Ishikawa (cell line): ENCODE measurements at regions not wholly inside any gene's neighbourhood (a gene's known extent, or its start where the extent isn't known, plus 50 kb on each side); places are given as distances from the start of the nearest gene placed in this dataset.

Experiments used
- CEBPB ChIP-seq: IDR thresholded peaks from 2 replicates; pipeline ENCODE4 v1.6.1; 2012
- CREB1 ChIP-seq: IDR thresholded peaks from 2 replicates; pipeline ENCODE4 v1.6.1; 2012; ENCODE audit warnings: low read depth
- EGR1 ChIP-seq: IDR thresholded peaks from 2 replicates; pipeline ENCODE4 v1.6.1; 2012
- EP300 ChIP-seq: IDR thresholded peaks from 2 replicates; pipeline ENCODE4 v1.6.1; 2012; ENCODE audit warnings: borderline replicate concordance
- FOXM1 ChIP-seq: IDR thresholded peaks from 2 replicates; pipeline ENCODE4 v1.6.1; 2012; ENCODE audit warnings: low read depth, borderline replicate concordance
- NFIC ChIP-seq: IDR thresholded peaks from 2 replicates; pipeline ENCODE4 v1.6.1; 2012
- RAD21 ChIP-seq: IDR thresholded peaks from 2 replicates; pipeline ENCODE4 v1.6.1; 2012; ENCODE audit warnings: low read depth
- REST ChIP-seq: IDR thresholded peaks from 2 replicates; pipeline ENCODE4 v1.6.1; 2012; ENCODE audit warnings: low read depth, mild to moderate bottlenecking
- TAF1 ChIP-seq: IDR thresholded peaks from 2 replicates; pipeline ENCODE4 v1.6.1; 2012; ENCODE audit warnings: low read depth, mild to moderate bottlenecking
- TCF12 ChIP-seq: IDR thresholded peaks from 2 replicates; pipeline ENCODE4 v1.6.1; 2012; ENCODE audit warnings: low read depth
- TEAD4 ChIP-seq: IDR thresholded peaks from 2 replicates; pipeline ENCODE4 v1.6.1; 2012
- YY1 ChIP-seq: IDR thresholded peaks from 2 replicates; pipeline ENCODE4 v1.6.1; 2012; ENCODE audit warnings: low read depth
- ZBTB7A ChIP-seq: IDR thresholded peaks from 2 replicates; pipeline ENCODE4 v1.6.1; 2012; ENCODE audit warnings: low read depth
- TF ChIP-seq, protein P1 (sequence below): IDR thresholded peaks from 2 replicates; pipeline ENCODE4 v1.6.1; 2012
- TF ChIP-seq, protein P2 (sequence below): IDR thresholded peaks from 2 replicates; pipeline ENCODE4 v1.6.1; 2012

GRCh38 chr4:12692815-12693214, 791.3 kb downstream of the RAB28 start:
- TF ChIP-seq, protein P1, sequence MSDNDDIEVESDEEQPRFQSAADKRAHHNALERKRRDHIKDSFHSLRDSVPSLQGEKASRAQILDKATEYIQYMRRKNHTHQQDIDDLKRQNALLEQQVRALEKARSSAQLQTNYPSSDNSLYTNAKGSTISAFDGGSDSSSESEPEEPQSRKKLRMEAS, result no peak
- TF ChIP-seq FOXM1 (no peak), REST (no peak), EGR1 (no peak), TAF1 (no peak), RAD21 (no peak)

GRCh38 chr4:12691168-12691567, 793.0 kb downstream of the RAB28 start:
- TF ChIP-seq EP300 (no peak), TEAD4 (no peak), CEBPB (no peak), YY1 (no peak)

- TF ChIP-seq CREB1 (no peak), TAF1 (no peak), ZBTB7A (no peak), CEBPB (no peak), FOXM1 (no peak), REST (no peak), EP300 (no peak), YY1 (no peak), TCF12 (no peak), TEAD4 (no peak), NFIC (no peak), RAD21 (no peak), EGR1 (no peak)
- TF ChIP-seq, protein P2, sequence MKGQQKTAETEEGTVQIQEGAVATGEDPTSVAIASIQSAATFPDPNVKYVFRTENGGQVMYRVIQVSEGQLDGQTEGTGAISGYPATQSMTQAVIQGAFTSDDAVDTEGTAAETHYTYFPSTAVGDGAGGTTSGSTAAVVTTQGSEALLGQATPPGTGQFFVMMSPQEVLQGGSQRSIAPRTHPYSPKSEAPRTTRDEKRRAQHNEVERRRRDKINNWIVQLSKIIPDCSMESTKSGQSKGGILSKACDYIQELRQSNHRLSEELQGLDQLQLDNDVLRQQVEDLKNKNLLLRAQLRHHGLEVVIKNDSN, result no peak
- TF ChIP-seq, protein P1, result no peak
Measured at GRCh38 chr4:12689457-12689856, 794.7 kb downstream of the RAB28 start.

DNA sequence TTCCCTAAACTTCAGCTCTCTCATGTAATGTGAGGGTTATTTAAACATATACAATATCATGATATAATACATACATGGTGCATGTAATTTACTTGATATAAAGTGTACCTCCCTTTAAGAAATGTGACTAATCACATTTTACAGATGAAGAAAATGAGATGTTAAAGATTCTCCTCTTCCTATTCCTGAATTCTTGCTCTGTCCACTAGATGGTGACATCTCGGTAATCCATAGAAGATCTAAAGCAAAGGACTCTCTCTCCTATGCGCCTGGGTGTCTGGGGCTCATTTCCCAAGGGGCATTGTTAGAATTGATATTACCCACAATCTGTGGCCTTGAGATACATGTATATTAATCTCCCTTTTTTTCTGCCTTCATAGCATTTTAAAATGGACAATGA, 804.9 kb downstream of the RAB28 start:
- TF ChIP-seq EP300 (no peak), CREB1 (no peak), REST (no peak), RAD21 (no peak; the same call in 1 of the 2 replicates), TAF1 (no peak), TEAD4 (no peak), TCF12 (no peak), ZBTB7A (no peak), FOXM1 (no peak), NFIC (no peak), YY1 (no peak), EGR1 (no peak), CEBPB (no peak)
- TF ChIP-seq, protein P1, result no peak

GRCh38 chr4:12674184-12674583, 810.0 kb downstream of the RAB28 start:
- TF ChIP-seq CREB1 (no peak), YY1 (no peak), NFIC (no peak), ZBTB7A (no peak), CEBPB (no peak), RAD21 (no peak), TCF12 (no peak), EGR1 (no peak), TEAD4 (no peak), EP300 (no peak), FOXM1 (no peak), TAF1 (no peak), REST (no peak)
- TF ChIP-seq, protein P2, result no peak
- TF ChIP-seq, protein P1, result no peak
